GM23338 (cell line): ENCODE measurements at regions not wholly inside any gene's neighbourhood (a gene's known extent, or its start where the extent isn't known, plus 50 kb on each side); places are given as distances from the start of the nearest gene placed in this dataset.

Experiments used
- ATAC-seq: fragments of 200-7000 bp; cut with Tn5 transposase; 3 replicates; pipeline ENCODE4 v1.9.1; 2020
- DNase-seq: peaks from one replicate; pipeline ENCODE4 v3.0.0-alpha.2; 2015; ENCODE audit warnings: low spot score
- H2AFZ ChIP-seq: fragments of 200-600 bp; sonication (generic); 2 replicates; pipeline ENCODE4 v1.8.0; 2016; ENCODE audit warnings: antibody characterized with exemption, mild to moderate bottlenecking, moderate library complexity
- H3F3A ChIP-seq: fragments of 200-600 bp; sonication (generic); replicated peaks from 2 replicates; pipeline ENCODE4 v1.8.0; 2017; ENCODE audit warnings: antibody characterized with exemption, mixed run types, low read depth
- H3K27ac ChIP-seq: fragments of 200-600 bp; sonication (generic); 2 replicates; pipeline ENCODE4 v1.6.1; 2016; ENCODE audit warnings: low read depth
- H3K27me3 ChIP-seq: fragments of 200-600 bp; sonication (generic); 2 replicates; pipeline ENCODE4 v1.8.0; 2016; ENCODE audit warnings: mild to moderate bottlenecking, mixed run types, moderate library complexity; ENCODE audit not compliant: insufficient read depth
- H3K36me3 ChIP-seq: fragments of 200-600 bp; sonication (generic); 2 replicates; pipeline ENCODE4 v1.8.0; 2016; ENCODE audit warnings: mild to moderate bottlenecking; ENCODE audit not compliant: insufficient read depth
- H3K4me1 ChIP-seq: fragments of 200-600 bp; sonication (generic); 2 replicates; pipeline ENCODE4 v1.8.0; 2016; ENCODE audit warnings: mild to moderate bottlenecking, moderate library complexity; ENCODE audit not compliant: insufficient read depth
- H3K4me2 ChIP-seq: fragments of 200-600 bp; sonication (generic); 2 replicates; pipeline ENCODE4 v1.7.1; 2017; ENCODE audit warnings: mixed run types
- H3K4me3 ChIP-seq: fragments of 200-600 bp; sonication (generic); 2 replicates; pipeline ENCODE4 v1.6.1; 2016; ENCODE audit warnings: mixed run types
- H3K79me2 ChIP-seq: fragments of 200-600 bp; sonication (generic); replicated peaks from 2 replicates; pipeline ENCODE4 v1.8.0; 2017; ENCODE audit warnings: mild to moderate bottlenecking; ENCODE audit not compliant: insufficient read depth
- H3K9me2 ChIP-seq: fragments of 200-600 bp; sonication (generic); 2 replicates; pipeline ENCODE4 v1.8.0; 2017; ENCODE audit not compliant: insufficient read depth
- H4K20me1 ChIP-seq: fragments of 200-600 bp; sonication (generic); replicated peaks from 2 replicates; pipeline ENCODE4 v1.8.0; 2017; ENCODE audit warnings: mild to moderate bottlenecking; ENCODE audit not compliant: insufficient read depth
- H3K27ac Mint-ChIP-seq: 2 replicates; pipeline ENCODE4 v1.8.0; 2020; ENCODE audit warnings: inconsistent platforms, mild to moderate bottlenecking, moderate library complexity, mixed read lengths
- H3K27me3 Mint-ChIP-seq: 3 replicates; pipeline ENCODE4 v1.8.0; 2022; ENCODE audit warnings: low read depth, mild to moderate bottlenecking, moderate library complexity, mixed read lengths, inconsistent platforms; ENCODE audit not compliant: insufficient read depth, poor library complexity
- H3K36me3 Mint-ChIP-seq: 3 replicates; pipeline ENCODE4 v1.8.0; 2021; ENCODE audit warnings: low read depth, mild to moderate bottlenecking, inconsistent platforms, moderate library complexity, mixed read lengths
- H3K4me1 Mint-ChIP-seq: 3 replicates; pipeline ENCODE4 v1.8.0; 2020; ENCODE audit warnings: mild to moderate bottlenecking, inconsistent platforms, mixed read lengths
- H3K4me3 Mint-ChIP-seq: 3 replicates; pipeline ENCODE4 v1.8.0; 2021; ENCODE audit warnings: moderate library complexity, mild to moderate bottlenecking, inconsistent platforms, mixed read lengths
- H3K9me3 Mint-ChIP-seq: 3 replicates; pipeline ENCODE4 v1.8.0; 2020; ENCODE audit warnings: moderate library complexity, mild to moderate bottlenecking, inconsistent platforms, mixed read lengths
- CREB1 ChIP-seq: fragments of 250-450 bp; sonication (Bioruptor Pico); IDR thresholded peaks from 2 replicates; pipeline ENCODE4 v1.5.0; 2020; ENCODE audit warnings: low read depth, mild to moderate bottlenecking, moderate library complexity
- CTCF ChIP-seq, 2 experiments: fragments of 200-600 bp in 1 of 2; sonication (generic) in 1 of 2; conservative IDR thresholded peaks; 2 replicates each; pipeline versions ENCODE4 v1.5.1 to v1.6.1; 2016 to 2017; ENCODE audit warnings: antibody characterized with exemption in 2 of 2, low read depth in 2 of 2, mild to moderate bottlenecking in 2 of 2, moderate library complexity in 1 of 2
- ETS1 ChIP-seq: IDR thresholded peaks from 2 replicates; pipeline ENCODE4 v1.6.1; 2016; ENCODE audit warnings: antibody characterized with exemption
- EZH2phosphoT487 ChIP-seq: fragments of 200-600 bp; sonication (generic); IDR thresholded peaks from one replicate; pipeline ENCODE4 v1.8.1; 2018; ENCODE audit warnings: antibody characterized with exemption; ENCODE audit not compliant: unreplicated experiment
- JUNB ChIP-seq: IDR thresholded peaks from one replicate; pipeline ENCODE4 v1.6.1; 2016; ENCODE audit warnings: antibody characterized with exemption; ENCODE audit not compliant: unreplicated experiment
- NANOG ChIP-seq: IDR thresholded peaks from 2 replicates; pipeline ENCODE4 v1.6.1; 2016; ENCODE audit warnings: antibody characterized with exemption, borderline replicate concordance
- POLR2AphosphoS5 ChIP-seq: IDR thresholded peaks from 2 replicates; pipeline ENCODE4 v1.6.1; 2016; ENCODE audit warnings: antibody characterized with exemption, low read depth
- REST ChIP-seq: IDR thresholded peaks from one replicate; pipeline ENCODE4 v1.6.1; 2018; ENCODE audit warnings: antibody characterized with exemption; ENCODE audit not compliant: unreplicated experiment
- STAT1 ChIP-seq: IDR thresholded peaks from one replicate; pipeline ENCODE4 v1.6.1; 2016; ENCODE audit warnings: antibody characterized with exemption; ENCODE audit not compliant: unreplicated experiment
- ZNF114 ChIP-seq: fragments of 250-450 bp; sonication (Bioruptor Pico); IDR thresholded peaks from 2 replicates; pipeline ENCODE4 v1.5.0; 2020; ENCODE audit warnings: mild to moderate bottlenecking, moderate library complexity
- ZNF331 ChIP-seq: fragments of 250-450 bp; sonication (Bioruptor Pico); IDR thresholded peaks from 2 replicates; pipeline ENCODE4 v1.5.0; 2020; ENCODE audit warnings: low read depth, mild to moderate bottlenecking, moderate library complexity

- Histone ChIP-seq H3K36me3 (no peaks in the 10 kb centered on the region), H3K9me2 (0 out of 2 replicates have a peak, but pooled peaks cover 4% of the 10 kb centered on the region), H3K27me3 (no peaks in the 10 kb centered on the region), H2AFZ (peak overlapping the region; percentile 32; the same call in 1 of the 2 replicates), H3K27ac (no peak overlapping the region), H3F3A (no peaks in the 10 kb centered on the region), H3K79me2 (no peaks in the 10 kb centered on the region), H3K4me1 (no peaks in the 10 kb centered on the region), H4K20me1 (no peaks in the 10 kb centered on the region), H3K4me3 (no peak overlapping the region), H3K4me2 (no peak overlapping the region)
- Mint-ChIP-seq H3K4me3 (no peak overlapping the region), H3K4me1 (peaks cover 6% of the 10 kb centered on the region), H3K9me3 (no peaks in the 10 kb centered on the region), H3K36me3 (no peaks in the 10 kb centered on the region), H3K27ac (no peak overlapping the region), H3K27me3 (no peaks in the 10 kb centered on the region)
- peak; percentile 12 to 40; a peak in 2 of 4 replicates for TF ChIP-seq CTCF (conservative IDR thresholded peaks at IDR 0.05; ENCODE audit: low read depth in 2 of 2)
- no peak for TF ChIP-seq EZH2phosphoT487
- ATAC-seq (peak; percentile 72), DNase-seq (peak; percentile 18)
Observed at GRCh38 chr15:38010395-38010794, 76.0 kb downstream of the TMCO5A start.

- ATAC-seq, result no peak
- H3K4me2 ChIP-seq, result no peak overlapping the region
- Mint-ChIP-seq H3K27ac (no peak overlapping the region), H3K4me1 (peaks cover 8% of the 10 kb centered on the region), H3K4me3 (no peak overlapping the region), H3K36me3 (no peaks in the 10 kb centered on the region), H3K9me3 (no peaks in the 10 kb centered on the region), H3K27me3 (no peaks in the 10 kb centered on the region)
- H3K36me3 ChIP-seq, result no peaks in the 10 kb centered on the region
- H3K4me1 ChIP-seq, result no peaks in the 10 kb centered on the region
- no peaks in the 10 kb centered on the region for H3F3A ChIP-seq
- no peaks in the 10 kb centered on the region for H3K9me2 ChIP-seq
- no peak overlapping the region for H2AFZ ChIP-seq
- no peaks in the 10 kb centered on the region for H3K27me3 ChIP-seq
- TF ChIP-seq JUNB, result no peak
- TF ChIP-seq ZNF114, result no peak
- no peak for TF ChIP-seq ZNF331
- TF ChIP-seq REST, result no peak
- TF ChIP-seq CTCF (conservative IDR thresholded peaks at IDR 0.05; ENCODE audit: low read depth in 2 of 2), result no peak
- TF ChIP-seq STAT1, result no peak
- TF ChIP-seq NANOG, result no peak
- TF ChIP-seq CREB1 (CRISPR knock-in tag), result no peak
- TF ChIP-seq ETS1, result no peak
- TF ChIP-seq POLR2AphosphoS5, result no peak
- no peak for TF ChIP-seq EZH2phosphoT487
- H3K27ac ChIP-seq, result no peak overlapping the region
- no peak for DNase-seq
- H3K79me2 ChIP-seq, result no peaks in the 10 kb centered on the region
- H4K20me1 ChIP-seq, result no peaks in the 10 kb centered on the region
- H3K4me3 ChIP-seq, result no peak overlapping the region
Observed at GRCh38 chr15:38012894-38013293, 78.5 kb downstream of the TMCO5A start.
